Omental fat pad (tissue), 3 donors: ENCODE measurements at regions not wholly inside any gene's neighbourhood (a gene's known extent, or its start where the extent isn't known, plus 50 kb on each side); places are given as distances from the start of the nearest gene placed in this dataset.

ENCODE experiments used
- ATAC-seq: fragments of 150-250 bp; one replicate; pipeline ENCODE4 v1.9.1; 2016; ENCODE audit warnings: mild to moderate bottlenecking, moderate library complexity; ENCODE audit not compliant: low FRiP score
- DNase-seq: peaks from one replicate; pipeline ENCODE4 v3.0.0-alpha.2; 2019; ENCODE audit warnings: low spot score
- CTCF ChIP-seq, 3 donors: fragments of 450-650 bp; IDR thresholded peaks; one replicate each; pipeline ENCODE4 v1.5.1; 2016 to 2017; ENCODE audit warnings: antibody characterized with exemption in 3 of 3, mild to moderate bottlenecking in 3 of 3, moderate library complexity in 2 of 3

- ATAC-seq (no peak), DNase-seq (no peak)
- TF ChIP-seq CTCF (IDR thresholded peaks at IDR 0.05), result no peak
Observed at GRCh38 chr15:96023081-96023480, 307.4 kb upstream of the NR2F2 start.

DNA sequence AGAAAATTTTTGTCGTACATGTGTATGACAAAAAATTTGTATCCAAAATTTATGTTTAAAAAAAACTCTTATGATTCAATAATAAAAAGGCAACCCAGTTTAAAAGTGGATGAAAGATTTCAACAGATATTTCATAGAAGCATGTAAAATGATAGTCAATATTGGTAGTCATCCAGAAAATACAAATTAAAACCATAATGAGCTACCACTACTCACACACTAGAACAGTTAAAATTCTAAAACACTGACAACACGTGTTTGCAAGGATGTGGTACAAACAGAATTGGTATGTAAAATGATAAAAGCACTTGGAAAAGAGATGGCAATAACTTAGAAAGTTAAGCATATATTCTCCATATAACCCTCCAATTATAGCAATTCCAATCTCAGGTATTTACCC, 303.0 kb upstream of the NR2F2 start:
- ATAC-seq (no peak), DNase-seq (no peak)
- TF ChIP-seq CTCF (IDR thresholded peaks at IDR 0.05), result no peak

DNA sequence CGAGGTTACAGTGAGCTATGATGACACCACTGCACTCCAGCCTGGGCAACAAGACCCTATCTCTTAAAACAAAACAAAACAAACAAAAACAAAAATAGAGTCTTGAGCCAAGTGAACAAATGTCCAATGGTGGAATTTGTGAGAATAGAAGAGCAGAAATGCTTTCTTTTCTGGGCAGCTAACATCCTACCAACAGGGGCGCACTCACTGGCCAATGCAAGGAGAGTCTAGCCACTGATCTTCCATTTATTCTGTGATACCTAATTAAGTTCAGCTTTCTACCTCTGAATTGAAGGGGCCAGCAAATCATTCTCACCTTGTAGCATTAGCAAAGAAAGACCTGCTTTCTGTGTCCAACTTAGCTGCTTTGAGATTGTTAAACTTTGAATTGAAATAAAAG, 301.9 kb upstream of the NR2F2 start:
- DNase-seq, result no peak
- no peak for TF ChIP-seq CTCF (IDR thresholded peaks at IDR 0.05)

GRCh38 chr15:96029172-96029571, 301.3 kb upstream of the NR2F2 start:
- ATAC-seq, result no peak
- no peak for TF ChIP-seq CTCF (IDR thresholded peaks at IDR 0.05)

More for the DNA sequence above, 301.9 kb upstream of the NR2F2 start:
- no peak for ATAC-seq

DNA sequence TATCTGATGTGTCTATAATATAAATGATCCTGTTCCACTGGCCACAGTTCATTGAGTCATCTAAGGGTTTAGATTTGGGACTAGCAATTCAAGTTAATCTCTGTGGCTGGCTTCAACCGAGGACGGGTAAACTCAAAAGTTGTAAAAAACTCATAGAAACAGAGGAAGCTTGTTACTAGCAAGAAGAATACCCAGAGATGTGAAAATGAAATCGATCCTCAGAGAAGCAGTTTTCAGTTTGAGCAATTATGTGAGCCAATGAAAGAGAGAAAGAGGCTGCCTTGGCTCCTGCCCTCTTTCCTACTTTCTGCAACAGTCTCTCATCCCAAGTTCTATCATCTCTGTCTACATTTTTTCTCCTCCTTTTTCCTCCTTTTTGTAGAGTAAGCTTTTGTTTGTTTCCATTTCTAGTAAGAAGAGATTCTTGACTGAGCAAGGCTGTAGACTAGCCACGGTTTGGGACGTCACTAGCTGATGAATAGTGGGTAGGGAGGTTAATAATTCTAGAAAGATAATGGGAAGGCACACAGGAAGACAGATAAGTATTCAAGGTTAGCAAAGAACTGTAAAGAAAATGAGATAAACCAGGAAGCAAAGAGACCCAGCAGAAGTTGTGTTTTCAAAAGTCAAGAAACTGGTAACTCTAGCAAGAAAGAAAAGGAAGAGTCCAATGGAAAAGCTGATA, 298.9 kb upstream of the NR2F2 start:
- no peak for TF ChIP-seq CTCF (IDR thresholded peaks at IDR 0.05)
- no peak for ATAC-seq
- no peak for DNase-seq

More at GRCh38 chr15:96029172-96029571, 301.3 kb upstream of the NR2F2 start:
- no peak for DNase-seq

GRCh38 chr15:96035091-96035490, 295.4 kb upstream of the NR2F2 start:
- DNase-seq (no peak), ATAC-seq (no peak)
- TF ChIP-seq CTCF (IDR thresholded peaks at IDR 0.05), result no peak

DNA sequence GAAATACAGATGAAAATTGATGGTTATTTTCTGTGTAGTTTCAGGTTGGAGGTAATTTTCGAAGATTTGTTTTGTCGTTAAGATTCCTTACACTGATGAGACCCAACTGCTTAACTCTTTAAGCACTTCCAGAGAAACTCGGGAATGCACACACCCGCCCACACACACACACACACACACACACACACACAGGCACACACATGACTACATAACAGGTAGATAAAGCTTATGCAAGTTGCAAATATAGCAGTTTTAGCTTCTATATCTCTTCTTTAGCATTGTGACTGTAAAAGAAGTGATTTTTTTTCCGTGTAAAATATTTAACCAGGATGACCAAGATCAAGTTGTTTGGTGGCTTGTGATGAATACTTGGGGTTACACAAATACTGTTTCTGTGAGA, 294.9 kb upstream of the NR2F2 start:
- DNase-seq, result no peak
- no peak for ATAC-seq
- TF ChIP-seq CTCF (IDR thresholded peaks at IDR 0.05), result no peak
